ENCODE measurements at regions not wholly inside any gene's neighbourhood (a gene's known extent, or its start where the extent isn't known, plus 50 kb on each side); places are given as distances from the start of the nearest gene placed in this dataset.
"Not testable (repeated sequence)": the region's sequence is repeated elsewhere in the genome, so short reads cannot be mapped to it uniquely, and the experiment has no call there.

DNA sequence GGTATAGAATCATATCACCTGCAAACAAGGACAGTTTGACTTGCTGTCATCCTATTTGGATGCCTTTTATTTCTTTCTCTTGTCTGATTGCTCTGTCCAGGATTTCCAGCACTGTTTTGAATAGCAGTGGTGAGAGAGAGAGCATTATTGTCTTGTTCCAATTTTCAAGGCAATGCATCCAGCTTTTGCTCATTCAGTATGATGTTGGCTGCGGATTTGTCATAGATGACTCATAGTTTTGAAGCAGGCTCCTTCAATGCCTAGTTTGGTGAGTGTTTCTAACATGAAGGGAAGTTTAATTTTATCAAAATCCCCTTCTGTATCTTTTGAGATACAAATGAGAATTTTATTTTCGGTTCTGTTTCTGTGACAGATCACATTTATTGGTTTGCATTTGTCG, 518.9 kb downstream of the PCDH11X start:
- DNase-seq = not testable (repeated sequence)

DNA sequence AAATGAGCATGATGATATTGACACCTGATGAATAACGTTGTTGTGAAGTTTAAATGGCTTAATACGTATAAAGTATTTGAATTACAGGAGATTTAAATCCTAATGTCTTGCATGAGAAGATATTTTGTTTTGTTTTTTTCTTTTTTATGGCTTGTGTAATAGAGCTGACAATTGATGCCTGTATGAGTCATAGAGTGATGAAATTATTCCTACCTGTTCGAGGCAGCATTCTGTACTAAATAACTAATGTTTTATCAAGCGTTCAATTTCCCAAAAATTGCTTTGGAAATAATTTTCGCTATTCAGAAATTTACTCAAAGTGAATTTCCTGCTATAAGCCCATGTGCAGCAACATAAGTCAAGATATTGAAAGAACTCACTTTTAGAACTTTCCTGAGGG, 554.0 kb downstream of the PCDH11X start:
- not testable (repeated sequence) for DNase-seq

DNA sequence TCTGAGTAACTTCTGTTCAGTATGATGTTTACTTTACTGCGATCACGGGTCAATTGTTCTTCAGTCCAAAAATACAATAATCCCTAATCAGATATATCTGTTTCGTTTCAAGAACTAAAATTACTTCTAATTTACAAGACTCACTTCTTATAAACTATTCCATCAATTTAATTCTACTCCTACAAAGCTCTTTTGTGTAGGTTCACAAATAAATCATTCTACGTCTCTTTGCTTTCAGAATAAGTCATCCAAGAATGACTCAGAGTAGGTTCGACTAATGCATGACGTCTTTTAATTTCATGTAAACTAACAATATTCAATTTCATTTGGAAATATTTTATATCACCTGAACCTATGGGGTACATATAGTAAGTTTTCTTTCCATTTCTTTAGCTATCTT, 571.9 kb downstream of the PCDH11X start:
- DNase-seq = not testable (repeated sequence)

DNA sequence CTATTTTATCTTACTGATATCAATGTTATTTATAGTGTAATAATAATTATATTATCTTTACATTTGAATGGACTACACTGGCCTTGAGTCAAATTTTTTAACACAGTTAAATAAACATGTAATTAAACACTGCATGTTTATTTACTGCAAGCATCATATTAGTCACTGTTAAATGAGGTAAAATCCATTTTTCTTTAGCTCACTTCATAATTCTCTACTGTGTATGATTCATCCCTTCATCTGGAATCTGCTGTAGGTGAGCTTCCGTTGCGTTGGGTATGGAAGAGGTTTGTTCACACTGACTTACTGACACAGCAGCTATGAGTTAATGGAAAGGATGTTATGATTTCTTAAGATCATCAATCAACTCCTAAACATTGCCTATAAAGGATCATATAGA, 572.3 kb downstream of the PCDH11X start:
- no peak for DNase-seq

Measured in RPMI8226 (cell line).